H1 (cell line): ENCODE measurements at regions not wholly inside any gene's neighbourhood (a gene's known extent, or its start where the extent isn't known, plus 50 kb on each side); places are given as distances from the start of the nearest gene placed in this dataset.
"Not testable (repeated sequence)": the region's sequence is repeated elsewhere in the genome, so short reads cannot be mapped to it uniquely, and the experiment has no call there.

Experiments used
- CTCF ChIA-PET: fragments of 300-600 bp; sonication (Branson Sonifier 250); formaldehyde crosslinking; loops from one replicate; lab custom pipeline; 2021; ENCODE audit not compliant: partially characterized antibody; lab: Charles Lee
- POLR2A ChIA-PET: fragments of 300-600 bp; sonication (Branson Sonifier 250); formaldehyde crosslinking; loops from one replicate; lab custom pipeline; 2021; ENCODE audit warnings: inconsistent platforms; ENCODE audit not compliant: partially characterized antibody; lab: Charles Lee
- DNase-seq, 2 experiments: peaks; one replicate each; pipeline versions ENCODE4 v3.0.0 to v3.0.0-alpha.2; 2010 to 2022; ENCODE audit warnings: low spot score in 2 of 2, low read depth in 1 of 2, mixed read lengths in 1 of 2
- FAIRE-seq: peaks from 2 replicates; lab custom pipeline; 2011; peaks lifted over from hg19 to GRCh38; lab: Jason Lieb, UNC
- H2AFZ ChIP-seq: 2 replicates; pipeline ENCODE4 v1.8.1; 2012; ENCODE audit warnings: low read length, inconsistent platforms
- H2AK5ac ChIP-seq: 2 replicates; pipeline ENCODE4 v1.6.1; 2013; ENCODE audit warnings: low read depth, low read length
- H2BK120ac ChIP-seq: replicated peaks from 2 replicates; pipeline ENCODE3; 2013; ENCODE audit warnings: low read depth, low read length, inconsistent platforms
- H2BK12ac ChIP-seq: 2 replicates; pipeline ENCODE4 v1.6.1; 2013; ENCODE audit warnings: low read depth, low read length
- H2BK15ac ChIP-seq: 2 replicates; pipeline ENCODE4 v1.6.1; 2013; ENCODE audit warnings: low read length
- H2BK20ac ChIP-seq: 2 replicates; pipeline ENCODE4 v1.6.1; 2013; ENCODE audit warnings: low read length
- H2BK5ac ChIP-seq: 2 replicates; pipeline ENCODE4 v1.6.1; 2013; ENCODE audit warnings: low read depth, low read length
- H3K14ac ChIP-seq: 2 replicates; pipeline ENCODE4 v1.6.1; 2013; ENCODE audit warnings: inconsistent platforms; ENCODE audit not compliant: insufficient read length
- H3K18ac ChIP-seq: 2 replicates; pipeline ENCODE4 v1.6.1; 2013; ENCODE audit warnings: low read length; ENCODE audit errors: extremely low read depth
- H3K23ac ChIP-seq: 2 replicates; pipeline ENCODE4 v1.6.1; 2013; ENCODE audit warnings: inconsistent platforms; ENCODE audit not compliant: insufficient read length
- H3K23me2 ChIP-seq: 2 replicates; pipeline ENCODE4 v1.6.1; 2013; ENCODE audit warnings: low read depth, low read length
- H3K27ac ChIP-seq: 2 replicates; pipeline ENCODE4 v1.6.1; 2011; ENCODE audit warnings: low read depth, low read length, inconsistent platforms
- H3K27me3 ChIP-seq, 4 experiments: replicated peaks in 1 of 4; 1 replicate in 1 of 4; 2 replicates in 3 of 4; pipeline versions ENCODE4 v1.6.1 to v1.8.1; 2011 to 2013; ENCODE audit warnings: low read length in 3 of 4, mild to moderate bottlenecking in 3 of 4, inconsistent platforms in 2 of 4, mixed read lengths in 2 of 4, moderate library complexity in 1 of 4; ENCODE audit not compliant: control insufficient read depth in 3 of 4, insufficient read depth in 3 of 4; ENCODE audit errors: extremely low read depth in 1 of 4
- H3K36me3 ChIP-seq, 4 experiments: 2 replicates each; pipeline versions ENCODE4 v1.6.1 to v1.8.1; 2011 to 2013; ENCODE audit warnings: mild to moderate bottlenecking in 4 of 4, low read length in 3 of 4, moderate library complexity in 2 of 4, control low read depth in 1 of 4, inconsistent platforms in 1 of 4; ENCODE audit not compliant: insufficient read depth in 4 of 4, control insufficient read depth in 2 of 4
- H3K4ac ChIP-seq: replicated peaks from 2 replicates; pipeline ENCODE3; 2013; ENCODE audit warnings: low read length, low read depth, mixed read lengths, inconsistent platforms; ENCODE audit not compliant: insufficient read length
- H3K4me1 ChIP-seq, 4 experiments: replicated peaks in 1 of 4; 1 replicate in 1 of 4; 2 replicates in 3 of 4; pipeline versions ENCODE4 v1.6.1 to v1.8.1; 2011 to 2013; ENCODE audit warnings: low read length in 3 of 4, inconsistent platforms in 2 of 4, mixed read lengths in 1 of 4; ENCODE audit not compliant: insufficient read depth in 4 of 4, control insufficient read depth in 3 of 4
- H3K4me2 ChIP-seq, 2 experiments: 2 replicates each; pipeline versions ENCODE4 v1.6.1 to v1.8.1; 2011 to 2013; ENCODE audit warnings: low read depth in 2 of 2, low read length in 2 of 2, control low read depth in 1 of 2, inconsistent platforms in 1 of 2, mild to moderate bottlenecking in 1 of 2; ENCODE audit not compliant: insufficient read depth in 1 of 2
- H3K4me3 ChIP-seq, 4 experiments: fragments of 200-600, 300-600 bp in 1 of 4; sonication (generic), shearing (Covaris generic), sonication (Bioruptor Twin) in 1 of 4; 2 replicates each; pipeline versions ENCODE4 v1.5.1 to v1.8.1; 2011 to 2016; ENCODE audit warnings: low read length in 4 of 4, low read depth in 3 of 4, control low read depth in 2 of 4, inconsistent platforms in 2 of 4, mild to moderate bottlenecking in 2 of 4, mixed read lengths in 1 of 4, moderate library complexity in 1 of 4; ENCODE audit not compliant: insufficient read depth in 2 of 4; ENCODE audit errors: extremely low read depth in 1 of 4
- H3K56ac ChIP-seq: replicated peaks from 2 replicates; pipeline ENCODE3; 2013; ENCODE audit warnings: low read depth, mild to moderate bottlenecking, mixed read lengths, low read length, inconsistent platforms; ENCODE audit not compliant: insufficient read length
- H3K79me1 ChIP-seq: 2 replicates; pipeline ENCODE4 v1.6.1; 2013; ENCODE audit warnings: low read depth, low read length, control low read depth
- H3K79me2 ChIP-seq, 2 experiments: 2 replicates each; pipeline versions ENCODE4 v1.6.1 to v1.8.1; 2012 to 2013; ENCODE audit warnings: low read length in 2 of 2, mild to moderate bottlenecking in 2 of 2, inconsistent platforms in 1 of 2; ENCODE audit not compliant: insufficient read depth in 2 of 2, control insufficient read depth in 1 of 2
- H3K9ac ChIP-seq, 4 experiments: replicated peaks in 1 of 4; 1 replicate in 1 of 4; 2 replicates in 3 of 4; pipeline versions ENCODE4 v1.6.1 to v1.8.1; 2011 to 2013; ENCODE audit warnings: low read depth in 3 of 4, low read length in 3 of 4, control low read depth in 2 of 4, mild to moderate bottlenecking in 2 of 4, moderate library complexity in 2 of 4, inconsistent platforms in 1 of 4; ENCODE audit errors: extremely low read depth in 1 of 4
- H3K9me3 ChIP-seq, 2 experiments: 2 replicates each; pipeline versions ENCODE4 v1.6.1 to v1.8.1; 2012 to 2013; ENCODE audit warnings: mild to moderate bottlenecking in 2 of 2, moderate library complexity in 2 of 2, control low read depth in 1 of 2, inconsistent platforms in 1 of 2, low read depth in 1 of 2, low read length in 1 of 2, mixed read lengths in 1 of 2; ENCODE audit not compliant: insufficient read depth in 2 of 2
- H4K20me1 ChIP-seq, 2 experiments: replicated peaks in 1 of 2; 2 replicates each; pipeline versions ENCODE3 to v1.8.1; 2011 to 2013; ENCODE audit warnings: inconsistent platforms in 2 of 2, low read length in 2 of 2, mild to moderate bottlenecking in 1 of 2; ENCODE audit not compliant: insufficient read depth in 2 of 2, control insufficient read depth in 1 of 2
- H4K5ac ChIP-seq: 2 replicates; pipeline ENCODE4 v1.6.1; 2013; ENCODE audit warnings: low read length, low read depth, mixed read lengths, inconsistent platforms; ENCODE audit not compliant: insufficient read length
- H4K8ac ChIP-seq: 2 replicates; pipeline ENCODE4 v1.8.0; 2013; ENCODE audit warnings: mild to moderate bottlenecking, moderate library complexity, low read length, inconsistent platforms; ENCODE audit not compliant: insufficient read depth; ENCODE audit errors: extremely low read depth
- H4K91ac ChIP-seq: replicated peaks from 2 replicates; pipeline ENCODE3; 2013; ENCODE audit warnings: low read length, mixed read lengths, inconsistent platforms; ENCODE audit not compliant: insufficient read length
- WGBS, 2 experiments: shearing (Covaris generic) in 1 of 2; methylation state at CpG; one replicate each; pipeline versions ENCODE4 v1.1.6 to v1.1.7; 2013 to 2015; ENCODE audit warnings: low lambda C conversion rate in 2 of 2, mixed read lengths in 2 of 2, inconsistent platforms in 1 of 2, low coverage in 1 of 2, missing lambda C conversion rate in 1 of 2; ENCODE audit not compliant: insufficient replicate concordance in 2 of 2, insufficient coverage in 1 of 2, insufficient read length in 1 of 2; ENCODE audit errors: extremely low coverage in 1 of 2, missing lambda C conversion rate in 1 of 2; 5-methylcytosine and 5-hydroxymethylcytosine counted together

- H3K18ac ChIP-seq, H3K56ac ChIP-seq, H3K23me2 ChIP-seq, H2AFZ ChIP-seq, CTCF ChIA-PET, H2BK5ac ChIP-seq, H3K9me3 ChIP-seq, H3K4me1 ChIP-seq, H4K5ac ChIP-seq, H2BK15ac ChIP-seq, H3K14ac ChIP-seq, DNase-seq, H3K4me3 ChIP-seq, H3K79me2 ChIP-seq, H2BK120ac ChIP-seq, H3K79me1 ChIP-seq, H4K8ac ChIP-seq, H3K4ac ChIP-seq, H3K23ac ChIP-seq, H3K4me2 ChIP-seq, H3K9ac ChIP-seq, H4K91ac ChIP-seq, H2BK12ac ChIP-seq, H3K27me3 ChIP-seq, H2BK20ac ChIP-seq, H2AK5ac ChIP-seq, FAIRE-seq, H4K20me1 ChIP-seq, POLR2A ChIA-PET, H3K27ac ChIP-seq, H3K36me3 ChIP-seq: not testable (repeated sequence)
- WGBS, 2 experiments = 97% methylated on average over 32 of the region's 46 CpGs; no CpG with 5 or more reads in 1 of the 2 experiments
Observed at GRCh38 chr6:155866676-155867390, 411.2 kb upstream of the NOX3 start.
